ENCODE measurements at regions not wholly inside any gene's neighbourhood (a gene's known extent, or its start where the extent isn't known, plus 50 kb on each side); places are given as distances from the start of the nearest gene placed in this dataset.

DNA sequence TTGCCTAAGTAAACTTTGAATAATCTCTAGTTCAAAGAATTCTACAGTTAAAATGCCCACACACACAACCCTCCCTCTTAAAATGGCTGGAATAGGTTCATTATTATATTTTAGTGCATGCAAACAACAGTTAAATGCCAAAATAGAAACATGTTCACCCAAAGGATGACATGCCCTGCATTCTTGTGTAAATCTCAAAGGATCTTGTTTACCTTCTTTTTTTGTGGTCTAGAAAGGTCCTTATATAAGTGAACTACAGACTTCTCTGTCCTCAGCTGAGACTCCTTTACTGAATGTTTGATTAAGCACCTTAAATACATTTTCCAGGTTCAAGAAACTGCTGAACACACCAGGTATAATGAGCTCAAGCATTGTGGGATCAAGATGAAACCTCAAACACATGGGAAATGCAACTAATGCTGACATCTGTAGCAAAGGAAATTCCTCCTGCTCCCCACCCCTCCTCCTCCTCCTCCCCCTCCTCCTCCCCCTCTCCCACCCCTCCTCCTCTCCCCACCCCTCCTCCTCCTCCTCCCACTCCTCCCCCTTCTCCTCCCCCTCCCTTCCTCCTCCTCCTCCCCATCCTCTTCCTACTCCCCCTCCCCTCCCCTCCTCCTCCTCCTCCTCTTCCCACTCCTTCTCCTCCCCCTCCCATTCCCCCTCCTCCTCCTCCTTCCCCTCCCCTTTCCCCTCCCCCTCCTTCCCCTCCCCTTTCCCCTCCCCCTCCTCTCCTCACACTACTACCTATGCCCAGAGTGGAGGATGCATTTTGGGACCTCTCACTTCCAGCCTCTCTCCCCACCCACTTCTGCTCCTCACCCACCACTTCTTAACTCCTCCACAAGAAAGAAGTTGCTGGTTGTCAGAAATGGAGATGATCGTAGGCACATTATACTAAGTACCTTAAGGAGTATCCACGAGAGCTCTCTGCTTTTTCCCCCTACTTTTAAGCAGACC lies 233.9 kb downstream of the MRPL39 start:
- no peak overlapping the region for H3K4me3 ChIP-seq
- H3K27ac ChIP-seq, result no peak overlapping the region

DNA sequence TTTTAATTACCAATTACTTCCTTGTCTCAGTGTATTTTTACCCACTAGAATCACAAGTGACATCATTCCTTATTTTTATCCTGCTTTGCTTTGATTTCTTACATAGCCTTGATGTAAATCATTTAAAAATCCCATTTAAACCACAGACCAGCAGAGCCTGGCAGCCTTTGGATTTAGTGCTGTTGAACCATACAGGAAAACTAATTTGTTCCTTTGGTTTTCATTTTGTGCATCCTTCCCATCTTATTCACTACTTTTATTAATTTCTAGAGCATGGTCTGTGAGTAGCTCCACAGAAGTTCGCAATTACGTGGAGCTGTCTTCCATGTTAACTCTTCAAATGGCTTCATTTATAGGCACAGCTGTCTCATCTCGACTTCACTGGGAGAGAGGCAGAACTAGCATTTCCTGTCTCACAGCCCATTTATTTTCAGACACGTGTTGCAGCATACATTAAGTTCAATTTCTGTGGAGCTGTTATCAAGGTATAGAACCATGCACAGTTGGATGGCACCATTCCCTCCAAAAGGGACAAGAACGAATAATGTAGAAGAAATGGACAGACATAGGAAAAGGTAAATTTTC lies 235.3 kb downstream of the MRPL39 start:
- TF ChIP-seq FOXP2 (optimal IDR thresholded peaks at IDR 0.05; ENCODE audit: control extremely low read depth, extremely low read length, insufficient read depth), result no peak
- TF ChIP-seq POLR2AphosphoS5 (IDR thresholded peaks at IDR 0.05; ENCODE audit: borderline replicate concordance, low read depth, low read length), result no peak
- no peak for TF ChIP-seq EZH2 (IDR thresholded peaks at IDR 0.05)
- Histone ChIP-seq H3K36me3 (ENCODE audit: insufficient read depth, low read length) (no peaks in the 10 kb centered on the region), H3K9me3 (ENCODE audit: low read depth, low read length) (no peaks in the 10 kb centered on the region), H3K4me3 (no peak overlapping the region), H3K27ac (no peak overlapping the region), H3K9ac (ENCODE audit: insufficient read length) (no peak overlapping the region)
- DNase-seq (ENCODE audit: low read depth, low spot score), result no peak

More for the DNA sequence above, 233.9 kb downstream of the MRPL39 start:
- Histone ChIP-seq H3K9me3 (ENCODE audit: low read depth, low read length) (no peaks in the 10 kb centered on the region), H3K9ac (ENCODE audit: insufficient read length) (no peak overlapping the region), H3K36me3 (ENCODE audit: insufficient read depth, low read length) (no peaks in the 10 kb centered on the region)
- no peak for DNase-seq (ENCODE audit: low read depth, low spot score)
- TF ChIP-seq EZH2 (IDR thresholded peaks at IDR 0.05), result no peak
- no peak for TF ChIP-seq FOXP2 (optimal IDR thresholded peaks at IDR 0.05; ENCODE audit: control extremely low read depth, extremely low read length, insufficient read depth)
- TF ChIP-seq POLR2AphosphoS5 (IDR thresholded peaks at IDR 0.05; ENCODE audit: borderline replicate concordance, low read depth, low read length), result no peak

DNA sequence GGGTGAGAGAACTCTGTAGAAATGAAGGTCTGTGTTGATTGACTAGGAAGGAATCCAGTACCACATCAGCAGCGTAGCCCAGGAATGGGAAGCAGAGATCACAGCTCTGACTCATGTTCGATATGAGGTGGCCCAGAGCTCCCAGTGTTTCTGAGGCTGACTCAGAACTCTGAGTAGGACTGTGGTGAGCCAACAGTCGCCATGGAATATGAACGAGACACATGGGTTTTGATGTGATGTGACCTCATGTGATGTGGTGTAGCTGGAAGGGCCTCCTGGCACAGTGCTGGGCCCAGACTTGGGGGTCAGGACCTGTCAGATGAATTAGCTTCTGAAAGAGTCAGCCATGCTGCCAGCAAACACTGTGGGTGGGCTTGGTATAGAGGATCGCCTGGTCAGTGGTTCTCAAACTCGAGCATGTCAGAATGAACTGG lies 237.0 kb downstream of the MRPL39 start:
- no peaks in the 10 kb centered on the region for H3K36me3 ChIP-seq (ENCODE audit: insufficient read depth, low read length)
- no peak overlapping the region for H3K4me3 ChIP-seq
- no peak for DNase-seq (ENCODE audit: low read depth, low spot score)
- H3K9ac ChIP-seq (ENCODE audit: insufficient read length), result no peak overlapping the region
- no peak overlapping the region for H3K27ac ChIP-seq
- TF ChIP-seq EZH2 (IDR thresholded peaks at IDR 0.05) (no peak), POLR2AphosphoS5 (IDR thresholded peaks at IDR 0.05; ENCODE audit: borderline replicate concordance, low read depth, low read length) (no peak), FOXP2 (optimal IDR thresholded peaks at IDR 0.05; ENCODE audit: control extremely low read depth, extremely low read length, insufficient read depth) (no peak)
- no peaks in the 10 kb centered on the region for H3K9me3 ChIP-seq (ENCODE audit: low read depth, low read length)

DNA sequence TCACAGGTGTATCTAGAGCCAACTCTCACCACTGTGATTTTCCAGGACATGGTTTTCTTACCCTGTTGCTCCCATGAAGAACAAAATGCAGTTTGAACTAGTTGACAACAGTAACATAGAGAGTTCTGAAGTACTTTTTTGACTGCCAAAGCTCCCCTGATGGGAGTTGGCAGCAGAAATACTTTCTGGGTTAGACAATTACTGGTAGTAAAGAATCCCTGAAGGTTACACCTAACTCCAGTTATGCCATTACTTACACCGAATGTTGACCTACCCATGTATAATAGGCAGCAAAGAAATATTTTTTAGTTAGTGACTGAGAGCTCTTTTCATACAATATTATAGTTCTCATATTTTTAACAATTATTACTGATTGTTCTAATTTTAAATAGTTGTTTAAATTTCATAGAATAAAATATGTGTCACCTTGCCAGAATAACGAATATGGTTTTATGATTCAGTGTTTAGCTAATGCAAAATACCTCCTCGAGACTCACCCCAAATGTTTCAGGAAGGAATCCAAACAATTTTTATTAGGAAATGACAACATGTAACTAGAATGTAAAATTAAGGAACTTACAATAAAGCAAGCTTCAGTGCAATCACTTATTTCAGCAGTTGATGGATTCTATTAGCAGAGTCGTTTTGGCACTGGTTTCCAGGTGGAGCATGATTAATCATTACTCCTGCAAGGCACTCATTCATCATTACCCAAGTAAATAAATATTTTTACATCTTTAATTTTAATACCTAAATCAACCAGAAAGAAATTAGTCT lies 237.6 kb downstream of the MRPL39 start:
- Histone ChIP-seq H3K4me3 (no peak overlapping the region), H3K27ac (peak overlapping the region; percentile 10; the same call in 1 of the 2 replicates), H3K36me3 (ENCODE audit: insufficient read depth, low read length) (no peaks in the 10 kb centered on the region), H3K9me3 (ENCODE audit: low read depth, low read length) (no peaks in the 10 kb centered on the region), H3K9ac (ENCODE audit: insufficient read length) (no peak overlapping the region)
- TF ChIP-seq POLR2AphosphoS5 (IDR thresholded peaks at IDR 0.05; ENCODE audit: borderline replicate concordance, low read depth, low read length) (no peak), FOXP2 (optimal IDR thresholded peaks at IDR 0.05; ENCODE audit: control extremely low read depth, extremely low read length, insufficient read depth) (no peak), EZH2 (IDR thresholded peaks at IDR 0.05) (no peak)
- DNase-seq (ENCODE audit: low read depth, low spot score), result no peak

DNA sequence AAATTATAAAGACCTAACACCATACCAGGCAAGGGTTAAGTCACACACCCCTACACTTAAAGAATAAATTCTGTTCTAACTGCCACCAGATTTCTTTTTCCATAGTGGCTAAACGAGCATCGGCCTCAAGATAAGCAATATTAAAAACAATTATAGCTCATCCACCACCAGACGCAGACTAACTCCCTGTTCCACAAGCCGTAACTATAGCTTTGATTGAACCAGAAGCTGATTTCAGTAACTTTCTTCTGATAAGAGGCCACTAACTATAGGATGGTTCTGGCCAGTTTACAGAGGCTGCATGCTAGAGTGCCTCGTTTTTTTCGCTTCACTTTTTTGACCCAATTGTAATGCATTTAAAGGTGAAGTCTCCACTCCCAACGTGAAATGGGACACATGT lies 238.8 kb downstream of the MRPL39 start:
- no peaks in the 10 kb centered on the region for H3K9me3 ChIP-seq (ENCODE audit: low read depth, low read length)
- no peak overlapping the region for H3K27ac ChIP-seq
- no peak overlapping the region for H3K9ac ChIP-seq (ENCODE audit: insufficient read length)
- H3K4me3 ChIP-seq, result no peak overlapping the region
- no peak for DNase-seq (ENCODE audit: low read depth, low spot score)
- TF ChIP-seq FOXP2 (optimal IDR thresholded peaks at IDR 0.05; ENCODE audit: control extremely low read depth, extremely low read length, insufficient read depth), result no peak
- H3K36me3 ChIP-seq (ENCODE audit: insufficient read depth, low read length), result no peaks in the 10 kb centered on the region

DNA sequence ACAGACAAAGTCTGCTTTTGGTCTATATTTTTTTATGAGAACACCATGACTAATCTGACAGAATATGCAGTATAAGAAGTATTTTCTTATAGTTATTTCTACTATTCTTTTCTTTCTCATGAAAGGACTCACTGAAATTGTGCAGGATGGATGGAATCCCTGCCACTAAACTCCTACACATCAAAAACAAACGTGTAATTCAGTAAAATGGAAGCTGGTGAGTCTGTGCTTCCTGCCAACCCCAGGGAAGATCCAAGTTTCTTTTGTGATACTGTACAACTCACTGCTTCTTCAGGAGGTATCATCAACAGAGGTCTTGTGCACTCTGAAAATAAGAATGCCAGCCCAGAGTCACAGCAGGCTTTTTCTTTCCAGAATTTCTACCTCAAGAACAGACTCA lies 241.2 kb downstream of the MRPL39 start:
- H3K9me3 ChIP-seq (ENCODE audit: low read depth, low read length), result no peaks in the 10 kb centered on the region
- no peak for TF ChIP-seq FOXP2 (optimal IDR thresholded peaks at IDR 0.05; ENCODE audit: control extremely low read depth, extremely low read length, insufficient read depth)
- TF ChIP-seq EZH2 (IDR thresholded peaks at IDR 0.05), result no peak
- no peak for TF ChIP-seq POLR2AphosphoS5 (IDR thresholded peaks at IDR 0.05; ENCODE audit: borderline replicate concordance, low read depth, low read length)
- no peak for DNase-seq (ENCODE audit: low read depth, low spot score)
- no peak overlapping the region for H3K4me3 ChIP-seq
- no peaks in the 10 kb centered on the region for H3K36me3 ChIP-seq (ENCODE audit: insufficient read depth, low read length)
- H3K27ac ChIP-seq, result no peak overlapping the region
- H3K9ac ChIP-seq (ENCODE audit: insufficient read length), result no peak overlapping the region

DNA sequence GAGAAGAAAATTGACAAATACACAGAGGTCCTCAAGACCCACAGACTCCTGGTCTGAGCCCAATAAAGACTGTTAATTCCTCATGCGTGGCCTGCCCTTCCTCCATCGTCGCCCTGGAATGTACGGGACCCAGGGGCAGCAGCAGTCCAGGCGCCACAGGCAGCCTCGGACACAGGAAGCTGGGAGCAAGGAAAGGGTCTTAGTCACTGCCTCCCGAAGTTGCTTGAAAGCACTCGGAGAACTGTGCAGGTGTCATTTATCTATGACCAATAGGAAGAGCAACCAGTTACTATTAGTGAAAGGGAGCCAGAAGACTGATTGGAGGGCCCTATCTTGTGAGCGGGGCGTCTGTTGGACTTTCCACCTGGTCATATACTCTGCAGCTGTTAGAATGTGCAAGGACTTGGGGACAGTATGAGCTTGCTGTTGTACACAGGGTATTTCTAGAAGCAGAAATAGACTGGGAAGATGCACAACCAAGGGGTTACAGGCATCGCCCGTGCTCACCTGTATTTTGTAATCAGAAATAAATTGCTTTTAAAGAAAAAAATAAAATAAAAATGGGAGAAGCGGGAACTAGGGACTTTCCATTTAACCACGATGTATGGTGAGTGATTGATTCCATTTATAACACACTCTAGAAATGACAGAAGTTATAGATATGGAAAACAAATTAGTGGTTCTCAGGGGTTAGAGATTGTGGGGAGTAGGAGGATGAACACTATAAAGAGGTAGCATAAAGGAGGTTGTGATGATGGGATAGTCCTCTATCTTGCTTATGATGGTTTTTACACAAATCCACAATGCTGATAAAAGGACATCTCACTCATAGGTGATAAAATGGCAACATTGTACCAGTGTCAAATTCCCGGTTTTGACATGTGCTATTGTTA lies 244.7 kb downstream of the MRPL39 start:
- no peaks in the 10 kb centered on the region for H3K9me3 ChIP-seq (ENCODE audit: low read depth, low read length)
- DNase-seq (ENCODE audit: low read depth, low spot score), result no peak
- no peak overlapping the region for H3K27ac ChIP-seq
- H3K4me3 ChIP-seq, result no peak overlapping the region
- no peaks in the 10 kb centered on the region for H3K36me3 ChIP-seq (ENCODE audit: insufficient read depth, low read length)
- H3K9ac ChIP-seq (ENCODE audit: insufficient read length), result no peak overlapping the region
- no peak for TF ChIP-seq EZH2 (IDR thresholded peaks at IDR 0.05)

All from SK-N-MC (cell line).